Peyer's patch (tissue), 4 donors: ENCODE measurements at regions not wholly inside any gene's neighbourhood (a gene's known extent, or its start where the extent isn't known, plus 50 kb on each side); places are given as distances from the start of the nearest gene placed in this dataset.

ENCODE experiments used
- DNase-seq, 3 donors: peaks; one replicate each; pipeline ENCODE4 v3.0.0-alpha.2; 2017 to 2019
- H3K27ac ChIP-seq, 4 donors: fragments of 200-600 bp; sonication (generic); one replicate each; pipeline ENCODE4 v1.5.1; 2016 to 2019
- H3K27me3 ChIP-seq, 2 donors: fragments of 200-600 bp; sonication (generic); one replicate each; pipeline ENCODE4 v1.5.1; 2019
- H3K36me3 ChIP-seq, 3 donors: fragments of 200-600 bp; sonication (generic); one replicate each; pipeline ENCODE4 v1.5.1; 2016 to 2019
- H3K4me1 ChIP-seq, 4 donors: fragments of 200-600 bp; sonication (generic); one replicate each; pipeline ENCODE4 v1.5.1; 2016 to 2019
- H3K4me3 ChIP-seq, 4 donors: fragments of 200-600 bp; sonication (generic); 1 replicate in 3 of 4; 2 replicates in 1 of 4; pipeline ENCODE4 v1.5.1; 2016 to 2019; ENCODE audit warnings: mild to moderate bottlenecking in 1 of 4
- H3K9me3 ChIP-seq, 4 donors: fragments of 200-600 bp; sonication (generic); one replicate each; pipeline ENCODE4 v1.5.1; 2016 to 2019; ENCODE audit warnings: mild to moderate bottlenecking in 1 of 4
- CTCF ChIP-seq, 6 experiments: fragments of 450-650 bp in 4 of 6; fragments of 200-600 bp in 2 of 6; sonication (generic) in 1 of 6; IDR thresholded peaks; one replicate each; pipeline ENCODE4 v1.5.1; 2017 to 2019; ENCODE audit warnings: antibody characterized with exemption in 6 of 6, mild to moderate bottlenecking in 3 of 6, moderate library complexity in 1 of 6
- POLR2A ChIP-seq, 2 donors: fragments of 450-650 bp; IDR thresholded peaks; one replicate each; pipeline ENCODE4 v1.5.1; 2017; ENCODE audit warnings: antibody characterized with exemption in 2 of 2, mild to moderate bottlenecking in 2 of 2, moderate library complexity in 2 of 2

DNA sequence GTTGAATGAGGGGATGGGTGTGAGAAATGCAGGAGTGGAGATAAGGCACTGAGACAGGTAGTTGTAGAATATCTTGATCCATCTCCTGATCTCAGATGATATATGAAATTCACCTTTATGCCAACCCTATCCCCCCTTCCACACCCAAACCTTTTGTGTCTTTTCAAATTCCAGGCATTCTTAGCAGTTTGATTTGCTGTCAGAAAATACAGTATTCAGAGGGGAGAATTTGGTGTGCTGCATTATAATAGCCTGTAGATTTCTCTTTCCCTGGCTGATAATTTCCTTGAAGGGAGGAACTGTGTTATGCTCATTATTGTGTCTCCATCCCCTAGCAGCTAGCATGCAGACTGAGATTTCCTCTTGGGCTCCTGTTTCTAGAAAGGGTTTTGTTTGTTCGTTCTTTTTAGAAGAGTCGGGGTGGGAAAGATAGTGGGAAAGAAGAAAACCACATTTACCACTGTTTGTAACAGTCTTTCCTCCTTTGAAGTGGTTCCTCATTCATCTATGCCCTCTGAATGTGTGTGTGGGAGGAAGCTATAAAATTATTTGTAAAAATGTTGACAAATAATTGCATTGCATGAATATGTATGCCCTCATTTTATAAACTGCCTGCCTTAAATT lies 373.4 kb downstream of the DIPK2A start:
- H3K4me1 ChIP-seq = no peaks in the 10 kb centered on the region
- H3K27me3 ChIP-seq = no peaks in the 10 kb centered on the region
- no peak overlapping the region for H3K4me3 ChIP-seq
- TF ChIP-seq POLR2A (IDR thresholded peaks at IDR 0.05) (no peak), CTCF (IDR thresholded peaks at IDR 0.05) (no peak)
- H3K36me3 ChIP-seq = no peaks in the 10 kb centered on the region
- no peak for DNase-seq
- no peak overlapping the region for H3K27ac ChIP-seq
- H3K9me3 ChIP-seq = no peaks in the 10 kb centered on the region

DNA sequence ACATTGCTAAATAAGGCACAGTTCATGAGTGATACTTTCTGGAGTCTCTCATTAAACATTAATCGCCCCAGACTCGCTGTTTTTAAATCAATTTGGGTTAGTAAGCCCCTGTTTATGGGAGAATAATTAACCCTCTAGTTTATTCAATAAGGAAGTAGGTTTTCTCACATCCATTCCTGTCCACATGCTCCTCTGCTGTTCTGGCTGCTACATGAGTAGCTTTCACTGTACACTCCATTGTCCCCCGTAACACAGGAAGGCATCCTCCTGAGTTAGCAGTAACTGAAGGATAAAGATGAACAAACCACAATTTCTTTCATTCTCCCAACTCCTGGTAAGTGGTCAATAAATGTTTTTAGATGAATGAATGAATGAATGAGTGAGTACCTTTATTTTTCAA lies 378.5 kb downstream of the DIPK2A start:
- no peaks in the 10 kb centered on the region for H3K4me1 ChIP-seq
- TF ChIP-seq CTCF (IDR thresholded peaks at IDR 0.05) = no peak
- H3K9me3 ChIP-seq = no peaks in the 10 kb centered on the region
- H3K27me3 ChIP-seq = no peaks in the 10 kb centered on the region
- H3K27ac ChIP-seq = no peak overlapping the region
- H3K36me3 ChIP-seq = no peaks in the 10 kb centered on the region
- DNase-seq = no peak
- no peak overlapping the region for H3K4me3 ChIP-seq

- no peak overlapping the region for H3K4me3 ChIP-seq
- TF ChIP-seq POLR2A (IDR thresholded peaks at IDR 0.05) (no peak), CTCF (IDR thresholded peaks at IDR 0.05) (no peak)
- H3K36me3 ChIP-seq = no peaks in the 10 kb centered on the region
- H3K27ac ChIP-seq = no peak overlapping the region
- no peak for DNase-seq
- no peaks in the 10 kb centered on the region for H3K4me1 ChIP-seq
- H3K27me3 ChIP-seq = no peaks in the 10 kb centered on the region
- no peaks in the 10 kb centered on the region for H3K9me3 ChIP-seq
These were observed 379.4 kb downstream of the DIPK2A start for GRCh38 chr3:144351011-144351410.

- Histone ChIP-seq H3K4me3 (no peak overlapping the region), H3K27ac (no peak overlapping the region), H3K9me3 (no peaks in the 10 kb centered on the region), H3K4me1 (no peaks in the 10 kb centered on the region), H3K27me3 (no peaks in the 10 kb centered on the region), H3K36me3 (no peaks in the 10 kb centered on the region)
- DNase-seq = no peak
- TF ChIP-seq CTCF (IDR thresholded peaks at IDR 0.05) (no peak), POLR2A (IDR thresholded peaks at IDR 0.05) (no peak)
These were observed 380.2 kb downstream of the DIPK2A start for GRCh38 chr3:144351773-144352365.

DNA sequence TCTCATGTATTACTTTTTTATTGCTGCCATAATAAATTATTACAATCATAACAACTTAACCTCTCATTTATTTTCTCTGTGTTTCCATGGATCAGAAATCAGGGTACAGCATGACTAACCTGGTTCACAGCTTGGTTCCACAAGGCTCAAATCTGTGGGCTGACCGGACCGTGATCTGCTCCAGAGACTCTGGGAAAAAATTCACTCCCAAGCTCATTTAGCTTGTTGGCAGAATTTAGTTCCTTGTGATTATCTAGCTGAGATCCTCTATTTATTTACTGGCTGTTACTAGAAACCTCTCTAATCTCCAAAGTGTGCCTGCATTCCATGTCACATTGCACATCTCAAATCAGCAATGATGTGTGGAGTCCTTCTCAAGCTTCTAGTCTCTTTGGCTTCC lies 386.6 kb downstream of the DIPK2A start:
- no peaks in the 10 kb centered on the region for H3K27me3 ChIP-seq
- H3K9me3 ChIP-seq = no peaks in the 10 kb centered on the region
- H3K4me3 ChIP-seq = no peak overlapping the region
- TF ChIP-seq POLR2A (IDR thresholded peaks at IDR 0.05) = no peak
- TF ChIP-seq CTCF (IDR thresholded peaks at IDR 0.05) = no peak
- no peaks in the 10 kb centered on the region for H3K4me1 ChIP-seq
- no peak for DNase-seq
- H3K27ac ChIP-seq = no peak overlapping the region
- H3K36me3 ChIP-seq = no peaks in the 10 kb centered on the region
